GM21447 (cell line): ENCODE measurements at regions not wholly inside any gene's neighbourhood (a gene's known extent, or its start where the extent isn't known, plus 50 kb on each side); places are given as distances from the start of the nearest gene placed in this dataset.

Experiments
- ATAC-seq: cut with Tn5 transposase; IDR thresholded peaks from one replicate; pipeline ENCODE4 v1.9.1; 2021; ENCODE audit not compliant: unreplicated experiment

GRCh38 chr10:16348891-16349290, 87.9 kb upstream of the PTER start:
- no peak for ATAC-seq

GRCh38 chr10:16352146-16352545, 84.7 kb upstream of the PTER start:
- ATAC-seq: no peak

- no peak for ATAC-seq
Measured at GRCh38 chr10:16360001-16360400, 76.8 kb upstream of the PTER start.

- ATAC-seq: no peak
Measured at GRCh38 chr10:16360425-16360824, 76.4 kb upstream of the PTER start.

- no peak for ATAC-seq
Measured at GRCh38 chr10:16361086-16361485, 75.7 kb upstream of the PTER start.

GRCh38 chr10:16363741-16364140, 73.1 kb upstream of the PTER start:
- no peak for ATAC-seq

- no peak for ATAC-seq
Measured at GRCh38 chr10:16367621-16368292, 69.1 kb upstream of the PTER start.

GRCh38 chr10:16381083-16381482, 55.7 kb upstream of the PTER start:
- ATAC-seq: peak; percentile 93

- no peak for ATAC-seq
Measured at GRCh38 chr10:16384021-16384420, 52.8 kb upstream of the PTER start.

- no peak for ATAC-seq
Measured at GRCh38 chr10:16386855-16387254, 50.0 kb upstream of the PTER start.
